H1 (cell line): ENCODE measurements at regions not wholly inside any gene's neighbourhood (a gene's known extent, or its start where the extent isn't known, plus 50 kb on each side); places are given as distances from the start of the nearest gene placed in this dataset.

Source experiments
- CTCF ChIA-PET: fragments of 300-600 bp; sonication (Branson Sonifier 250); formaldehyde crosslinking; loops from one replicate; lab custom pipeline; 2021; ENCODE audit not compliant: partially characterized antibody; lab: Charles Lee
- POLR2A ChIA-PET: fragments of 300-600 bp; sonication (Branson Sonifier 250); formaldehyde crosslinking; loops from one replicate; lab custom pipeline; 2021; ENCODE audit warnings: inconsistent platforms; ENCODE audit not compliant: partially characterized antibody; lab: Charles Lee
- DNase-seq, 2 experiments: peaks; one replicate each; pipeline versions ENCODE4 v3.0.0 to v3.0.0-alpha.2; 2010 to 2022; ENCODE audit warnings: low spot score in 2 of 2, low read depth in 1 of 2, mixed read lengths in 1 of 2
- FAIRE-seq: peaks from 2 replicates; lab custom pipeline; 2011; peaks lifted over from hg19 to GRCh38; lab: Jason Lieb, UNC
- H2AFZ ChIP-seq: 2 replicates; pipeline ENCODE4 v1.8.1; 2012; ENCODE audit warnings: low read length, inconsistent platforms
- H2AK5ac ChIP-seq: 2 replicates; pipeline ENCODE4 v1.6.1; 2013; ENCODE audit warnings: low read depth, low read length
- H2BK120ac ChIP-seq: replicated peaks from 2 replicates; pipeline ENCODE3; 2013; ENCODE audit warnings: low read depth, low read length, inconsistent platforms
- H2BK12ac ChIP-seq: 2 replicates; pipeline ENCODE4 v1.6.1; 2013; ENCODE audit warnings: low read depth, low read length
- H2BK15ac ChIP-seq: 2 replicates; pipeline ENCODE4 v1.6.1; 2013; ENCODE audit warnings: low read length
- H2BK20ac ChIP-seq: 2 replicates; pipeline ENCODE4 v1.6.1; 2013; ENCODE audit warnings: low read length
- H2BK5ac ChIP-seq: 2 replicates; pipeline ENCODE4 v1.6.1; 2013; ENCODE audit warnings: low read depth, low read length
- H3K14ac ChIP-seq: 2 replicates; pipeline ENCODE4 v1.6.1; 2013; ENCODE audit warnings: inconsistent platforms; ENCODE audit not compliant: insufficient read length
- H3K18ac ChIP-seq: 2 replicates; pipeline ENCODE4 v1.6.1; 2013; ENCODE audit warnings: low read length; ENCODE audit errors: extremely low read depth
- H3K23ac ChIP-seq: 2 replicates; pipeline ENCODE4 v1.6.1; 2013; ENCODE audit warnings: inconsistent platforms; ENCODE audit not compliant: insufficient read length
- H3K23me2 ChIP-seq: 2 replicates; pipeline ENCODE4 v1.6.1; 2013; ENCODE audit warnings: low read depth, low read length
- H3K27ac ChIP-seq: 2 replicates; pipeline ENCODE4 v1.6.1; 2011; ENCODE audit warnings: low read depth, low read length, inconsistent platforms
- H3K27me3 ChIP-seq, 4 experiments: replicated peaks in 1 of 4; 1 replicate in 1 of 4; 2 replicates in 3 of 4; pipeline versions ENCODE4 v1.6.1 to v1.8.1; 2011 to 2013; ENCODE audit warnings: low read length in 3 of 4, mild to moderate bottlenecking in 3 of 4, inconsistent platforms in 2 of 4, mixed read lengths in 2 of 4, moderate library complexity in 1 of 4; ENCODE audit not compliant: control insufficient read depth in 3 of 4, insufficient read depth in 3 of 4; ENCODE audit errors: extremely low read depth in 1 of 4
- H3K36me3 ChIP-seq, 4 experiments: 2 replicates each; pipeline versions ENCODE4 v1.6.1 to v1.8.1; 2011 to 2013; ENCODE audit warnings: mild to moderate bottlenecking in 4 of 4, low read length in 3 of 4, moderate library complexity in 2 of 4, control low read depth in 1 of 4, inconsistent platforms in 1 of 4; ENCODE audit not compliant: insufficient read depth in 4 of 4, control insufficient read depth in 2 of 4
- H3K4ac ChIP-seq: replicated peaks from 2 replicates; pipeline ENCODE3; 2013; ENCODE audit warnings: low read length, low read depth, mixed read lengths, inconsistent platforms; ENCODE audit not compliant: insufficient read length
- H3K4me1 ChIP-seq, 4 experiments: replicated peaks in 1 of 4; 1 replicate in 1 of 4; 2 replicates in 3 of 4; pipeline versions ENCODE4 v1.6.1 to v1.8.1; 2011 to 2013; ENCODE audit warnings: low read length in 3 of 4, inconsistent platforms in 2 of 4, mixed read lengths in 1 of 4; ENCODE audit not compliant: insufficient read depth in 4 of 4, control insufficient read depth in 3 of 4
- H3K4me2 ChIP-seq, 2 experiments: 2 replicates each; pipeline versions ENCODE4 v1.6.1 to v1.8.1; 2011 to 2013; ENCODE audit warnings: low read depth in 2 of 2, low read length in 2 of 2, control low read depth in 1 of 2, inconsistent platforms in 1 of 2, mild to moderate bottlenecking in 1 of 2; ENCODE audit not compliant: insufficient read depth in 1 of 2
- H3K4me3 ChIP-seq, 4 experiments: fragments of 200-600, 300-600 bp in 1 of 4; sonication (generic), shearing (Covaris generic), sonication (Bioruptor Twin) in 1 of 4; 2 replicates each; pipeline versions ENCODE4 v1.5.1 to v1.8.1; 2011 to 2016; ENCODE audit warnings: low read length in 4 of 4, low read depth in 3 of 4, control low read depth in 2 of 4, inconsistent platforms in 2 of 4, mild to moderate bottlenecking in 2 of 4, mixed read lengths in 1 of 4, moderate library complexity in 1 of 4; ENCODE audit not compliant: insufficient read depth in 2 of 4; ENCODE audit errors: extremely low read depth in 1 of 4
- H3K56ac ChIP-seq: replicated peaks from 2 replicates; pipeline ENCODE3; 2013; ENCODE audit warnings: low read depth, mild to moderate bottlenecking, mixed read lengths, low read length, inconsistent platforms; ENCODE audit not compliant: insufficient read length
- H3K79me1 ChIP-seq: 2 replicates; pipeline ENCODE4 v1.6.1; 2013; ENCODE audit warnings: low read depth, low read length, control low read depth
- H3K79me2 ChIP-seq, 2 experiments: 2 replicates each; pipeline versions ENCODE4 v1.6.1 to v1.8.1; 2012 to 2013; ENCODE audit warnings: low read length in 2 of 2, mild to moderate bottlenecking in 2 of 2, inconsistent platforms in 1 of 2; ENCODE audit not compliant: insufficient read depth in 2 of 2, control insufficient read depth in 1 of 2
- H3K9ac ChIP-seq, 4 experiments: replicated peaks in 1 of 4; 1 replicate in 1 of 4; 2 replicates in 3 of 4; pipeline versions ENCODE4 v1.6.1 to v1.8.1; 2011 to 2013; ENCODE audit warnings: low read depth in 3 of 4, low read length in 3 of 4, control low read depth in 2 of 4, mild to moderate bottlenecking in 2 of 4, moderate library complexity in 2 of 4, inconsistent platforms in 1 of 4; ENCODE audit errors: extremely low read depth in 1 of 4
- H3K9me3 ChIP-seq, 2 experiments: 2 replicates each; pipeline versions ENCODE4 v1.6.1 to v1.8.1; 2012 to 2013; ENCODE audit warnings: mild to moderate bottlenecking in 2 of 2, moderate library complexity in 2 of 2, control low read depth in 1 of 2, inconsistent platforms in 1 of 2, low read depth in 1 of 2, low read length in 1 of 2, mixed read lengths in 1 of 2; ENCODE audit not compliant: insufficient read depth in 2 of 2
- H4K20me1 ChIP-seq, 2 experiments: replicated peaks in 1 of 2; 2 replicates each; pipeline versions ENCODE3 to v1.8.1; 2011 to 2013; ENCODE audit warnings: inconsistent platforms in 2 of 2, low read length in 2 of 2, mild to moderate bottlenecking in 1 of 2; ENCODE audit not compliant: insufficient read depth in 2 of 2, control insufficient read depth in 1 of 2
- H4K5ac ChIP-seq: 2 replicates; pipeline ENCODE4 v1.6.1; 2013; ENCODE audit warnings: low read length, low read depth, mixed read lengths, inconsistent platforms; ENCODE audit not compliant: insufficient read length
- H4K8ac ChIP-seq: 2 replicates; pipeline ENCODE4 v1.8.0; 2013; ENCODE audit warnings: mild to moderate bottlenecking, moderate library complexity, low read length, inconsistent platforms; ENCODE audit not compliant: insufficient read depth; ENCODE audit errors: extremely low read depth
- H4K91ac ChIP-seq: replicated peaks from 2 replicates; pipeline ENCODE3; 2013; ENCODE audit warnings: low read length, mixed read lengths, inconsistent platforms; ENCODE audit not compliant: insufficient read length
- ATF3 ChIP-seq: IDR thresholded peaks from 2 replicates; pipeline ENCODE4 v1.6.1; 2011; ENCODE audit warnings: low read depth, mild to moderate bottlenecking, low read length; ENCODE audit not compliant: insufficient read depth
- EZH2 ChIP-seq: fragments of 200-600 bp; sonication (generic); IDR thresholded peaks from 2 replicates; pipeline ENCODE4 v1.7.1; 2012; ENCODE audit warnings: low read depth, mild to moderate bottlenecking, moderate library complexity, low read length, inconsistent platforms; ENCODE audit not compliant: severe bottlenecking
- MAX ChIP-seq: IDR thresholded peaks from 2 replicates; pipeline ENCODE4 v1.6.1; 2012; ENCODE audit warnings: inconsistent platforms
- RAD21 ChIP-seq, 2 experiments: IDR thresholded peaks in 1 of 2; conservative IDR thresholded peaks in 1 of 2; 2 replicates each; pipeline ENCODE4 v1.6.1; 2011; ENCODE audit warnings: low read depth in 2 of 2, low read length in 2 of 2, improper control_type of control experiment in 1 of 2, inconsistent platforms in 1 of 2, mild to moderate bottlenecking in 1 of 2, moderate library complexity in 1 of 2
- SAP30 ChIP-seq: fragments of 300-600 bp; sonication (generic); IDR thresholded peaks from 2 replicates; pipeline ENCODE4 v1.7.1; 2012; ENCODE audit warnings: low read length, moderate library complexity, mild to moderate bottlenecking, inconsistent platforms; ENCODE audit not compliant: insufficient read depth, insufficient replicate concordance
- SIN3A ChIP-seq, 2 experiments: IDR thresholded peaks in 1 of 2; conservative IDR thresholded peaks in 1 of 2; 2 replicates each; pipeline ENCODE4 v1.6.1; 2011 to 2012; ENCODE audit warnings: low read length in 2 of 2, improper control_type of control experiment in 1 of 2, low read depth in 1 of 2, mild to moderate bottlenecking in 1 of 2
- TCF12 ChIP-seq: IDR thresholded peaks from 2 replicates; pipeline ENCODE4 v1.6.1; 2011; ENCODE audit warnings: low read depth, mild to moderate bottlenecking, low read length
- YY1 ChIP-seq: IDR thresholded peaks from 2 replicates; pipeline ENCODE4 v1.6.1; 2011; ENCODE audit warnings: low read depth, mild to moderate bottlenecking, low read length
- ZNF274 ChIP-seq: IDR thresholded peaks from 2 replicates; pipeline ENCODE4 v1.7.0; 2012; ENCODE audit warnings: low read length, borderline replicate concordance; ENCODE audit errors: extremely low read depth
- WGBS, 2 experiments: shearing (Covaris generic) in 1 of 2; methylation state at CpG; one replicate each; pipeline versions ENCODE4 v1.1.6 to v1.1.7; 2013 to 2015; ENCODE audit warnings: low lambda C conversion rate in 2 of 2, mixed read lengths in 2 of 2, inconsistent platforms in 1 of 2, low coverage in 1 of 2, missing lambda C conversion rate in 1 of 2; ENCODE audit not compliant: insufficient replicate concordance in 2 of 2, insufficient coverage in 1 of 2, insufficient read length in 1 of 2; ENCODE audit errors: extremely low coverage in 1 of 2, missing lambda C conversion rate in 1 of 2; 5-methylcytosine and 5-hydroxymethylcytosine counted together

- Histone ChIP-seq H4K8ac (no peak overlapping the region), H3K79me2 (no peaks in the 10 kb centered on the region), H3K14ac (no peak overlapping the region), H2BK20ac (no peak overlapping the region), H3K9me3 (no peaks in the 10 kb centered on the region), H3K18ac (no peak overlapping the region), H3K27me3 (no peaks in the 10 kb centered on the region), H3K27ac (no peak overlapping the region), H2BK15ac (no peak overlapping the region), H4K5ac (no peak overlapping the region), H3K23ac (no peak overlapping the region), H3K23me2 (no peaks in the 10 kb centered on the region), H3K4ac (no peak overlapping the region), H2BK5ac (no peak overlapping the region), H4K20me1 (no peaks in the 10 kb centered on the region), H3K56ac (no peak overlapping the region), H3K4me3 (no peak overlapping the region), H3K79me1 (no peaks in the 10 kb centered on the region), H2AFZ (no peak overlapping the region), H3K4me1 (no peaks in the 10 kb centered on the region), H3K36me3 (no peaks in the 10 kb centered on the region), H2BK120ac (no peak overlapping the region), H2AK5ac (no peak overlapping the region), H3K9ac (no peak overlapping the region), H4K91ac (no peak overlapping the region), H2BK12ac (no peak overlapping the region), H3K4me2 (no peak overlapping the region)
- WGBS, 2 experiments: 87% methylated on average over 5 of the region's 5 CpGs; no CpG with 5 or more reads in 1 of the 2 experiments
- TF ChIP-seq MAX (no peak), ATF3 (no peak), RAD21 (IDR thresholded peaks at IDR 0.05 in 1 of 2, conservative IDR thresholded peaks at IDR 0.05 in 1 of 2; ENCODE audit: low read depth in 2 of 2, low read length in 2 of 2) (no peak), SAP30 (no peak), SIN3A (conservative IDR thresholded peaks at IDR 0.05 in 1 of 2, IDR thresholded peaks at IDR 0.05 in 1 of 2; ENCODE audit: low read depth in 1 of 2, low read length in 2 of 2) (no peak), ZNF274 (no peak), YY1 (no peak), TCF12 (no peak), EZH2 (no peak)
- FAIRE-seq (no peak), DNase-seq (no peak)
- CTCF ChIA-PET: interaction anchor here (1.3 kb wide), 1 partner anchor 57 kb away, joined by 3 read pairs; no protein-coding TSS in a partner anchor
- POLR2A ChIA-PET: interaction anchor here (1.2 kb wide), 1 partner anchor 33 kb away, joined by 3 read pairs; no protein-coding TSS in a partner anchor
Observed at GRCh38 chr16:24645739-24646645, 83.5 kb upstream of the TNRC6A start.
